ENCODE measurements at regions not wholly inside any gene's neighbourhood (a gene's known extent, or its start where the extent isn't known, plus 50 kb on each side); places are given as distances from the start of the nearest gene placed in this dataset.
A peak's percentile ranks its signal among the peaks of the same experiment; 100 is the strongest.

DNA sequence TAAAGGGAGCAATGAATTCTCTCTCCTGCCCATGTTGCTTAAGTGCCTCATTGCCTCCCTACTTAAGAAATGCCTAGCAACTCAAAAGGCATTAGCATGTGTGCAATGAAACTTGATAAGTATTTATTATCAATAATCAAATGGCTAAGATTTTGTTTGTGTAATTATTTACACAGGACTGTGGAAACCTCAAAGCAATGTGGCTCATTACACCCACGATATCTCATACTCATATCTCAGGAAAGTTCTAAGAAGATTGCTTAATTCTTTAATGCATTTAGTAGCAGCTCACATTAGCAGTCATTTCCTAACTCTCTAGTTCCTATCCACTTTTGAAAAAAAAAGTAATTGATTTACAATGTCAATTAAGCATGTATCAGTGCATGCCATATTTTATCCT is 253.3 kb downstream of the DUSP10 start:
- TF ChIP-seq, protein P1, sequence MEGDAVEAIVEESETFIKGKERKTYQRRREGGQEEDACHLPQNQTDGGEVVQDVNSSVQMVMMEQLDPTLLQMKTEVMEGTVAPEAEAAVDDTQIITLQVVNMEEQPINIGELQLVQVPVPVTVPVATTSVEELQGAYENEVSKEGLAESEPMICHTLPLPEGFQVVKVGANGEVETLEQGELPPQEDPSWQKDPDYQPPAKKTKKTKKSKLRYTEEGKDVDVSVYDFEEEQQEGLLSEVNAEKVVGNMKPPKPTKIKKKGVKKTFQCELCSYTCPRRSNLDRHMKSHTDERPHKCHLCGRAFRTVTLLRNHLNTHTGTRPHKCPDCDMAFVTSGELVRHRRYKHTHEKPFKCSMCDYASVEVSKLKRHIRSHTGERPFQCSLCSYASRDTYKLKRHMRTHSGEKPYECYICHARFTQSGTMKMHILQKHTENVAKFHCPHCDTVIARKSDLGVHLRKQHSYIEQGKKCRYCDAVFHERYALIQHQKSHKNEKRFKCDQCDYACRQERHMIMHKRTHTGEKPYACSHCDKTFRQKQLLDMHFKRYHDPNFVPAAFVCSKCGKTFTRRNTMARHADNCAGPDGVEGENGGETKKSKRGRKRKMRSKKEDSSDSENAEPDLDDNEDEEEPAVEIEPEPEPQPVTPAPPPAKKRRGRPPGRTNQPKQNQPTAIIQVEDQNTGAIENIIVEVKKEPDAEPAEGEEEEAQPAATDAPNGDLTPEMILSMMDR (IDR thresholded peaks at IDR 0.05; ENCODE audit: insufficient read depth, low read depth, low read length, missing control alignments) = no peak
- DNase-seq (ENCODE audit: low read depth) = peak; percentile 11

DNA sequence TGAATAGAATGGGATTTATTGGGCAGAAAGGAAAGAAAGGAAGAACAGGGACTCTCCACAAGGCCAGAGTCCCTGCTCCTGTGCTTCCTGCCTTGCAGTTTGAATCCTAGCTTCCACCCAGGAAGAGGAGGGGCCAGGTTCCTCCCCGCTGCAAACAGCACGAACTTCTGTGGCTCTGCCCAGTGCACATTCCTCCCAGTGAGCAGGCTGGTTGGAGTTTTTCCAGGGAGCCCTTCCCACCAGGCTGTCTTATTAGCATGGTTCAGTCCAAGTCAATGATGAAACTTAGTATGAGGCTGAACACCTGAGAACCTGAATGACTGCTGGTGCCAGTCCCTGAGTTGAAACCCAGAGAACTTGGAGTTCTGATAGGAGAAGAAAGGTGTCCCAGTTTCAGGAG is 247.2 kb downstream of the DUSP10 start:
- TF ChIP-seq, protein P1 (IDR thresholded peaks at IDR 0.05; ENCODE audit: insufficient read depth, low read depth, low read length, missing control alignments) = no peak
- H3K4me3 ChIP-seq (ENCODE audit: low read length) = no peak overlapping the region
- DNase-seq (ENCODE audit: low read depth) = peak; percentile 93

More for the DNA sequence above, 253.3 kb downstream of the DUSP10 start:
- no peak overlapping the region for H3K4me3 ChIP-seq (ENCODE audit: low read length)

DNA sequence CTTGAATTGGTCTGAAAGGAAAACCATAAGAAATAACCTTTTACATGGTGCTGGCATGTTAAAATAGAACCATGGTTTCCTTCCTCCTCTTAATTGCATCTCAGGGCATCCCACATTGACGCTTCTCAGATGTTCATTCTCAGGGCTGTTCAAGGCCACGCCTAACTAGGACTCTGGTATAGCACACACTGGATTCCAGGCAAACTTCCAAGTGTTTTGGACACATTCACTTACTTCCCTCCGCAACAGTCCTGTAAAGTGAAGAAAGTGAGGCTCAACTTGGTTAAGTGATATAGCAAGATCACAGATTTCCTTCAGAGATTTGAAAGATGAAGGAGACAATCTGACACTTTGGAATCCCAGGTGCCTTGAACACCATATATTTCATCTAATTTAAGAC is 244.8 kb downstream of the DUSP10 start:
- TF ChIP-seq, protein P1 (IDR thresholded peaks at IDR 0.05; ENCODE audit: insufficient read depth, low read depth, low read length, missing control alignments) = no peak
- no peak for DNase-seq (ENCODE audit: low read depth)
- H3K4me3 ChIP-seq (ENCODE audit: low read length) = no peak overlapping the region

DNA sequence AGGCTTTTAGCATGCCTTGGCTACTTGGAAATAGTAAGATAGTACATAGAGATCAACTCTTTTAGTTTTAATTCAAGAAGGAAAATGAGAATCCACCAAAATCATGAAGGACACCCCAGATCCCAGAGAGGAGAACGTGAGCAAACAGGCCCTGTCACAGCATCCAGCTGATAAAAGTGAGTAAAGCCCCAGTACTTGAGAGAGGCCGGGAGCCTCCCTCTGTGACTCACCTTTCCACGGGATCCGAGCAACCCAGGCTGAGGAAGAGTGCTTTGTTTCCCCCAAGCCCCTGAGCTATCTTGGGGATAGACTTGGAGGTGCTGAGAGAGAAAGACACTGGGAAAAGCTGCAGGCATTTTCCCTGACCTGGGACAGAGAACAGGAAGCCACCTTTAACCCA is 238.6 kb downstream of the DUSP10 start:
- H3K4me3 ChIP-seq (ENCODE audit: low read length) = no peak overlapping the region
- DNase-seq (ENCODE audit: low read depth) = peak; percentile 67
- TF ChIP-seq, protein P1 (IDR thresholded peaks at IDR 0.05; ENCODE audit: insufficient read depth, low read depth, low read length, missing control alignments) = no peak

DNA sequence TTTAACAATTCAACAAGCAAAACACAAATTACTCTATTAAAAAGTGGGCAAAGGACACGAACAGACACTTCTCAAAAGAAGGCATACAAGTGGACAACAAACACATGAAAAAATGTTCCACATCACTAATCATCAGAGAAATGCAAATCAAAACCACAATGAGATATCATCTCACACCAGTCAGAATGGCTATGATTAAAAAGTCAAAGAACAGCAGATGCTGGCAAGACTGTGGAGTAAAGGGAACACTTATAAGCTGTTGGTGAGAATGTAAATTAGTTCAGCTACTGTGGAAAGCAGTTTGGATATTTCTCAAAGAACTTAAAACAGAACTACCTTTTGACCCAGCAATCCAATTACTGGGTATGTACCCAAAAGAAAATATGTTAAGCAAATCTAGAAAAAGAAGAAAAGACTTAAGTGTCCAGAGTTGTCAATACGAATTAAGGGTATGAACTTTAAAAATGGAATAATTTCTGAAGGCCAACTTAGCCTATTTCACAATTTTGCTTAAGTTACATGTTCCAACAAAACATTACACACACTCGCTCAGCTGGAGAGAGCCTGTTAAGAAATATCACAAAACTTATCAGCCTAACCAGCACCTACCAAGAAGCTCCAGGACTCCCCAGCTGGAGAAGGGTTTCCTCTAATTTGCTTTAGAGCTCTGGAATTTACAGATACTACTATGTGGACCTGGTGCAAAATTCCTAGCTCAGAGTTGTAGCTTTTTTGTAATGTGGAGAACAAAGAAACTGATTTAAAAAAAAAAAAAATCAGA is 232.1 kb downstream of the DUSP10 start:
- no peak for DNase-seq (ENCODE audit: low read depth)
- TF ChIP-seq, protein P1 (IDR thresholded peaks at IDR 0.05; ENCODE audit: insufficient read depth, low read depth, low read length, missing control alignments) = no peak
- H3K4me3 ChIP-seq (ENCODE audit: low read length) = no peak overlapping the region

DNA sequence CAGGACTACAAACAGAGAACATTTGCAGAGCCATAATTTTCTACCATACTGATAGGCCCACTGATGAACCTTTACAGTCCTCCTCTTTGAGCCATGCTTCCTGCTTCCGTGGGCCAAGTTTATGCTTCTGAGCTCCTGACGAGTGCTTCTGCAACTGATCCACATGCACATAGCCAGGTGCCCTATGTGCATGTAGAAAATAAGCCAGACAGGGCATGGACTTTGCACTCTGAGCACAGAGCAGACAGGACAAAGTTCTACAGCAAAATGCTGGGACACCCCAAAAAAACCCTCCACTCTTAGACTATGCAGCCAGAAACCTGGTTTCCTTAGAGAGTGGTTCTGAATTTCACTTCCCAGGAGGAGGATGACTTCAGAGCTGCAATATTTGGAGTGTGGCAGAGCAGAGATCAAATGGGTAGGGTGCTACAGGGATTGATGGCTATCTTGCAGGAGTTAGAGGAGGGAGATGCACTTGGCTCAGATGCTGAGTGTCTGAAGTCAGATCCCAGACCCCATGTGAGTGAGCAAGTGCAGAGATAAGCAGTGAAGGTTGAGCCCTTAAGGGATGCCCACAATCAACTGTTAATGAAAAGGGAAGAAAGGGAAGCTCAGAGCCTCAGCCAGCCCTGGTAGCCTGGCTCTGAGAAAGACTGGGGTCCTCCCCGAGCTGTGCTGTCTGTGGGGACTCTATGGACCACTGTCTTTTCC is 230.9 kb downstream of the DUSP10 start:
- no peak overlapping the region for H3K4me3 ChIP-seq (ENCODE audit: low read length)
- TF ChIP-seq, protein P1 (IDR thresholded peaks at IDR 0.05; ENCODE audit: insufficient read depth, low read depth, low read length, missing control alignments) = no peak
- no peak for DNase-seq (ENCODE audit: low read depth)
